Lower lobe of right lung (tissue), 2 donors: ENCODE measurements at regions not wholly inside any gene's neighbourhood (a gene's known extent, or its start where the extent isn't known, plus 50 kb on each side); places are given as distances from the start of the nearest gene placed in this dataset.
A peak's percentile ranks its signal among the peaks of the same experiment; 100 is the strongest.

Source experiments
- ATAC-seq, 2 donors: fragments of 200-7000 bp; cut with Tn5 transposase; one replicate each; pipeline ENCODE4 v1.9.1; 2020 to 2022; ENCODE audit warnings: mild to moderate bottlenecking in 2 of 2, moderate library complexity in 2 of 2
- DNase-seq: peaks from one replicate; pipeline ENCODE4 v3.0.0-alpha.2; 2020
- H3K27ac ChIP-seq: fragments of 200-600 bp; one replicate; pipeline ENCODE4 v1.8.0; 2022
- H3K27me3 ChIP-seq: fragments of 200-600 bp; one replicate; pipeline ENCODE4 v1.8.0; 2022; ENCODE audit warnings: low read depth
- H3K36me3 ChIP-seq: fragments of 200-600 bp; one replicate; pipeline ENCODE4 v1.8.0; 2022; ENCODE audit warnings: mild to moderate bottlenecking
- H3K4me1 ChIP-seq: fragments of 200-600 bp; one replicate; pipeline ENCODE4 v1.8.0; 2022
- H3K4me3 ChIP-seq: fragments of 200-600 bp; one replicate; pipeline ENCODE4 v1.8.0; 2022; ENCODE audit warnings: mild to moderate bottlenecking
- H3K9me3 ChIP-seq: fragments of 200-600 bp; one replicate; pipeline ENCODE4 v1.8.0; 2022
- CTCF ChIP-seq: fragments of 200-600 bp; IDR thresholded peaks from one replicate; pipeline ENCODE4 v1.8.0; 2022; ENCODE audit warnings: antibody characterized with exemption, mild to moderate bottlenecking
- intact Hi-C: fragments of 100-400 bp; cut with DNase I; formaldehyde crosslinking; loops from one replicate; pipeline ENCODE4 v1.11.0; 2022
- donor health status: DM: no; HTN: yes; CAD: no; lungs with severe emphysema.

DNA sequence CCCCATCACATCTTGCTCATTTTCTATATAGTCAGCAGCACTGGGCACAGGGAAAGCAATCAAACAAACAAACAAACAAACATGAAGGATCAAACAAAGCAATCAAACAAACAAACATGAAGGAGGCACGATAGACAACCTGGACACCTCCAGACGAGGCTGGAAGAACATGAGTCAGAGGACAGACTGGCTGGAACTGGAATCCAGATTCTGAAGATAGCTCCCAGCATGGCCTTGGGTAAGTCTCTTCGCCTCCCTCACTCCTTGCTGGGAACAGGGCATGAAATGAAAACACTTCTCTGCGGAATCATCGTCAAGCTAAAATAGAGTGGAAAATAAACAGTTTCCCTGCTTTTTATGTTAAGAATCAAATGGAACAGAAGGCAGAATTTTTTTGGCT lies 984.8 kb downstream of the VRK1 start:
- H3K9me3 ChIP-seq: no peaks in the 10 kb centered on the region
- H3K27ac ChIP-seq: no peak overlapping the region
- no peak for ATAC-seq
- H3K4me1 ChIP-seq: no peaks in the 10 kb centered on the region
- H3K4me3 ChIP-seq: no peak overlapping the region
- DNase-seq: no peak
- H3K36me3 ChIP-seq: no peaks in the 10 kb centered on the region
- TF ChIP-seq CTCF: no peak
- no peaks in the 10 kb centered on the region for H3K27me3 ChIP-seq
- intact Hi-C loops: no loop called here

DNA sequence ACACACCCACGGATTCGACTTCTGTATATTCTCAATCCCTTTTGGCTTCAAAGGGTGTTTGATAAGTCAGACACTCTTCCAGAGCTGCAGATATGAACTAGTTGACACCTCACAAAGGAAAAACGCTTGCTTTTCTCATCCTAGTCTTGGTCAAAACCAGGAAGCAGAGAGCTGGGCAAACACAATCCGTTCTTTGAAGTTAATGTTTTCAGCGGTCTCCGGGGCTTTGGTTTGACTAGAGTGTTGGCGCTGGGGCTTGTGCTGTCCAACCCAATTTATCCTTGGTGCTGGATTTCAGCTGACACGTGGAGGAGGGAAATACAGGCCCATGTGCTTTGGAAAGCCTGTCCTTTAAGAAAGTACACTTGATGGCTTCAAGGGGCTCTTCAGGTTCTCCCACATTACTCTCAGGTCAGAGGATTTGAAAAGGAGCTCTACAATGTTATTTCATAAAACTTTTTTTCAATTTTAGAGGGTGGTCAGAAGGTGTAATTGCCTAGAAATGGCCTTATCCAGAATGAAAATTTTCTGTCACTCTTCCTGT lies 985.8 kb downstream of the VRK1 start:
- Histone ChIP-seq H3K27me3 (no peaks in the 10 kb centered on the region), H3K27ac (no peak overlapping the region), H3K4me1 (no peaks in the 10 kb centered on the region), H3K9me3 (no peaks in the 10 kb centered on the region), H3K36me3 (no peaks in the 10 kb centered on the region), H3K4me3 (no peak overlapping the region)
- intact Hi-C loops: no loop called here
- ATAC-seq (peak in 1 of 2 donors; percentile 53), DNase-seq (no peak)
- TF ChIP-seq CTCF: no peak

DNA sequence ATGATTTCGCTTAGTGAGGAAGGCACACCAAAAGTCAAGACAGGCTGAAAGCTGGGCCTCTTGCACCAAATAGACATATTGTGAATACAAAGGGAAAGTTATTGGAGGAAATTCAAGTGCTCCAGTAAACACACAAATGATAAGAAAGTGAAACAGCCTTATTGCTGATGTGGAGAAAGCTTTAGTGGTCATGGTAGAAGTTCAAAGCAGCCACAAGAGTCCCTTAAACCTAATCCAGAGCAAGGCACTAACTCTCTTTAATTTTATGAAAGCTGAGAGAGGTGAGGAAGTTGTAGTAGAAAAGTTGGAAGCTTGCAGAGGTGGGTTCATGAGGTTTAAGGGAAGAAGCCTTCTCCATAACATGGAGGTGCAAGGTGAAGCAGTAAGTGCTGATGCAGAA lies 988.3 kb downstream of the VRK1 start:
- Histone ChIP-seq H3K36me3 (no peaks in the 10 kb centered on the region), H3K27ac (no peak overlapping the region), H3K9me3 (no peaks in the 10 kb centered on the region), H3K4me3 (no peak overlapping the region), H3K4me1 (no peaks in the 10 kb centered on the region), H3K27me3 (no peaks in the 10 kb centered on the region)
- ATAC-seq: no peak
- DNase-seq: no peak
- TF ChIP-seq CTCF: no peak
- intact Hi-C loops: no loop called here

GRCh38 chr14:97788364-97788763 lies 991.2 kb downstream of the VRK1 start:
- Histone ChIP-seq H3K4me3 (no peak overlapping the region), H3K27me3 (no peaks in the 10 kb centered on the region), H3K4me1 (no peaks in the 10 kb centered on the region), H3K27ac (no peak overlapping the region), H3K36me3 (no peaks in the 10 kb centered on the region), H3K9me3 (no peaks in the 10 kb centered on the region)
- ATAC-seq (no peak), DNase-seq (no peak)
- TF ChIP-seq CTCF: no peak
- intact Hi-C loops: no loop called here

DNA sequence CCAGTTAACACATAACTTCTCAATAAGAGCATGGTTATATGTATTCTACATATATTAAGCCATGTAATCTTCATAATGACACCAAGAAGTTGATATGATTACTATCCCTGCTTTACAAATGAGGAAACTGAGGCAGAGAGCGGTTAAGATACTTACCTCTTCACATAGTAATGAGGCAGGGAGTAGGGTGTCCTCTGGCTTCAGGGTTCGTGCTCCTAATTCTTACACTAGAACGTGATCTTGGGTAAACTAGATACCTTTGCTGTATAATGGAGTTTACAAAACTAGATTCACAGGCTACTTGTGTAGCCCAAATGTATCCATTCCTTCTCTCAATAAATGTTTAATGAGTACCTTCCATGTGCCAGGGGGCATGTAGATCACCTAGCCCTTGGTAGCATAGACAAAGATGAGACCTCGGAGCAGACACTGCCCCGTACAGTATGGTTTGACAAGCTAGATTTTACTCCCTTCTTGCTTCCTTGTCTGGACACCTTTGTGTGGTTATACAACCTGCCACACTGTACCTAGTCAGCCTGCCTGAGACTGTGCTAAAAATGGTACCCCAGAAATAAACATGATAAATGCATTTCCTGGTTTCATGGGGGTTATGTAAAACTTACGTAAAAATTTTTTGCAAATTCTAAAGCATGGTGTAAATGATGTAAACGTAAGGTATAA lies 991.8 kb downstream of the VRK1 start:
- Histone ChIP-seq H3K27ac (no peak overlapping the region), H3K9me3 (no peaks in the 10 kb centered on the region), H3K4me1 (no peaks in the 10 kb centered on the region), H3K27me3 (no peaks in the 10 kb centered on the region), H3K4me3 (no peak overlapping the region), H3K36me3 (no peaks in the 10 kb centered on the region)
- intact Hi-C loops: no loop called here
- DNase-seq (no peak), ATAC-seq (no peak)
- TF ChIP-seq CTCF: no peak
